A549 (cell line): ENCODE measurements at regions not wholly inside any gene's neighbourhood (a gene's known extent, or its start where the extent isn't known, plus 50 kb on each side); places are given as distances from the start of the nearest gene placed in this dataset.

ENCODE experiments used
- NR3C1 ChIP-seq: fragments of >200 bp; sonication (Bioruptor Twin); formaldehyde crosslinking; IDR thresholded peaks from 3 replicates; pipeline ENCODE4 v1.6.1; 2017
- POLR2A ChIP-seq: IDR thresholded peaks from 2 replicates; pipeline ENCODE4 v1.6.1; 2012; ENCODE audit warnings: mild to moderate bottlenecking, low read length
- TF ChIP-seq, protein P1 (sequence below): fragments of >200 bp; sonication (Bioruptor Twin); formaldehyde crosslinking; IDR thresholded peaks from 3 replicates; pipeline ENCODE4 v1.5.1; 2016

- TF ChIP-seq POLR2A (no peak), NR3C1 (no peak)
- TF ChIP-seq, protein P1, sequence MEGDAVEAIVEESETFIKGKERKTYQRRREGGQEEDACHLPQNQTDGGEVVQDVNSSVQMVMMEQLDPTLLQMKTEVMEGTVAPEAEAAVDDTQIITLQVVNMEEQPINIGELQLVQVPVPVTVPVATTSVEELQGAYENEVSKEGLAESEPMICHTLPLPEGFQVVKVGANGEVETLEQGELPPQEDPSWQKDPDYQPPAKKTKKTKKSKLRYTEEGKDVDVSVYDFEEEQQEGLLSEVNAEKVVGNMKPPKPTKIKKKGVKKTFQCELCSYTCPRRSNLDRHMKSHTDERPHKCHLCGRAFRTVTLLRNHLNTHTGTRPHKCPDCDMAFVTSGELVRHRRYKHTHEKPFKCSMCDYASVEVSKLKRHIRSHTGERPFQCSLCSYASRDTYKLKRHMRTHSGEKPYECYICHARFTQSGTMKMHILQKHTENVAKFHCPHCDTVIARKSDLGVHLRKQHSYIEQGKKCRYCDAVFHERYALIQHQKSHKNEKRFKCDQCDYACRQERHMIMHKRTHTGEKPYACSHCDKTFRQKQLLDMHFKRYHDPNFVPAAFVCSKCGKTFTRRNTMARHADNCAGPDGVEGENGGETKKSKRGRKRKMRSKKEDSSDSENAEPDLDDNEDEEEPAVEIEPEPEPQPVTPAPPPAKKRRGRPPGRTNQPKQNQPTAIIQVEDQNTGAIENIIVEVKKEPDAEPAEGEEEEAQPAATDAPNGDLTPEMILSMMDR, result no peak
These were observed 861.6 kb downstream of the METTL15 start for GRCh38 chr11:28969832-28970231.
